Stomach (tissue), 8 donors: ENCODE measurements at regions not wholly inside any gene's neighbourhood (a gene's known extent, or its start where the extent isn't known, plus 50 kb on each side); places are given as distances from the start of the nearest gene placed in this dataset.
A peak's percentile ranks its signal among the peaks of the same experiment; 100 is the strongest.
"Not testable (repeated sequence)": the region's sequence is repeated elsewhere in the genome, so short reads cannot be mapped to it uniquely, and the experiment has no call there.

Experiments used
- DNase-seq, 2 donors: peaks; one replicate each; pipeline versions ENCODE4 v3.0.0 to v3.0.0-alpha.2; 2013 to 2019
- H3K27ac ChIP-seq, 5 donors: fragments of 200-600 bp in 4 of 5; sonication (generic) in 4 of 5; one replicate each; pipeline ENCODE4 v1.5.1; 2013 to 2019; ENCODE audit warnings: mild to moderate bottlenecking in 1 of 5, moderate library complexity in 1 of 5
- H3K27me3 ChIP-seq, 3 donors: fragments of 200-600 bp; sonication (generic); one replicate each; pipeline ENCODE4 v1.5.1; 2017 to 2019; ENCODE audit warnings: mixed run types in 1 of 3
- H3K36me3 ChIP-seq, 4 donors: fragments of 200-600 bp; sonication (generic); 1 replicate in 3 of 4; 2 replicates in 1 of 4; pipeline ENCODE4 v1.5.1; 2016 to 2019
- H3K4me1 ChIP-seq, 4 donors: fragments of 200-600 bp; sonication (generic); one replicate each; pipeline ENCODE4 v1.5.1; 2016 to 2019
- H3K4me3 ChIP-seq, 4 donors: fragments of 200-600 bp; sonication (generic) in 3 of 4; one replicate each; pipeline ENCODE4 v1.5.1; 2016 to 2019; ENCODE audit warnings: mild to moderate bottlenecking in 1 of 4
- H3K9me3 ChIP-seq, 4 donors: fragments of 200-600 bp; sonication (generic); one replicate each; pipeline ENCODE4 v1.5.1; 2016 to 2019
- EP300 ChIP-seq: sonication (generic); formaldehyde crosslinking; IDR thresholded peaks from one replicate; pipeline ENCODE4 v1.6.1; 2017; ENCODE audit warnings: antibody characterized with exemption
- POLR2A ChIP-seq, 4 donors: fragments of 450-650 bp; IDR thresholded peaks; one replicate each; pipeline ENCODE4 v1.6.1; 2016; ENCODE audit warnings: antibody characterized with exemption in 4 of 4, control low read depth in 2 of 4, mild to moderate bottlenecking in 1 of 4, moderate library complexity in 1 of 4
- POLR2AphosphoS5 ChIP-seq, 3 donors: sonication (generic); formaldehyde crosslinking; IDR thresholded peaks; one replicate each; pipeline ENCODE4 v1.6.1; 2016; ENCODE audit warnings: antibody characterized with exemption in 3 of 3
- WGBS, 5 donors: extraction: QIAGEN DNeasy Blood & Tissue Kit in 3 of 5; methylation state at CpG; one replicate each; pipeline versions ENCODE4 v1.1.5 to v1.1.7; 2013 to 2018; 5-methylcytosine and 5-hydroxymethylcytosine counted together
- intact Hi-C: fragments of 100-400 bp; cut with DNase I; formaldehyde crosslinking; loops from one replicate; pipeline ENCODE4 v1.15.1; 2023; ENCODE audit warnings: low total_unique reads
- TF ChIP-seq, protein P1 (sequence below), 7 experiments: fragments of 450-650 bp in 4 of 7; fragments of 200-600 bp in 3 of 7; sonication (generic) in 3 of 7; IDR thresholded peaks; one replicate each; pipeline ENCODE4 v1.5.1; 2016 to 2019; ENCODE audit warnings: antibody characterized with exemption in 7 of 7, control low read depth in 2 of 7, mild to moderate bottlenecking in 1 of 7
- donor health status: healthy with polysubstance abuse.
- donor health status: Bipolar disorder and iron deficiency.
- donor health status: healthy.

- intact Hi-C loops, result no loop called here
- 85 to 97% (median 93%) methylated on average over 1 of the region's 1 CpG for WGBS, 5 donors
- Histone ChIP-seq H3K4me1 (no peaks in the 10 kb centered on the region), H3K4me3 (no peak overlapping the region), H3K27ac (no peak overlapping the region), H3K36me3 (no peaks in the 10 kb centered on the region), H3K9me3 (no peaks in the 10 kb centered on the region), H3K27me3 (no peaks in the 10 kb centered on the region)
- TF ChIP-seq EP300 (no peak), POLR2AphosphoS5 (IDR thresholded peaks at IDR 0.05) (no peak), POLR2A (IDR thresholded peaks at IDR 0.05) (no peak)
- TF ChIP-seq, protein P1, sequence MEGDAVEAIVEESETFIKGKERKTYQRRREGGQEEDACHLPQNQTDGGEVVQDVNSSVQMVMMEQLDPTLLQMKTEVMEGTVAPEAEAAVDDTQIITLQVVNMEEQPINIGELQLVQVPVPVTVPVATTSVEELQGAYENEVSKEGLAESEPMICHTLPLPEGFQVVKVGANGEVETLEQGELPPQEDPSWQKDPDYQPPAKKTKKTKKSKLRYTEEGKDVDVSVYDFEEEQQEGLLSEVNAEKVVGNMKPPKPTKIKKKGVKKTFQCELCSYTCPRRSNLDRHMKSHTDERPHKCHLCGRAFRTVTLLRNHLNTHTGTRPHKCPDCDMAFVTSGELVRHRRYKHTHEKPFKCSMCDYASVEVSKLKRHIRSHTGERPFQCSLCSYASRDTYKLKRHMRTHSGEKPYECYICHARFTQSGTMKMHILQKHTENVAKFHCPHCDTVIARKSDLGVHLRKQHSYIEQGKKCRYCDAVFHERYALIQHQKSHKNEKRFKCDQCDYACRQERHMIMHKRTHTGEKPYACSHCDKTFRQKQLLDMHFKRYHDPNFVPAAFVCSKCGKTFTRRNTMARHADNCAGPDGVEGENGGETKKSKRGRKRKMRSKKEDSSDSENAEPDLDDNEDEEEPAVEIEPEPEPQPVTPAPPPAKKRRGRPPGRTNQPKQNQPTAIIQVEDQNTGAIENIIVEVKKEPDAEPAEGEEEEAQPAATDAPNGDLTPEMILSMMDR (IDR thresholded peaks at IDR 0.05), result no peak
- DNase-seq, result no peak
Measured at GRCh38 chrX:138270931-138271330, 440.6 kb downstream of the FGF13 start.

DNA sequence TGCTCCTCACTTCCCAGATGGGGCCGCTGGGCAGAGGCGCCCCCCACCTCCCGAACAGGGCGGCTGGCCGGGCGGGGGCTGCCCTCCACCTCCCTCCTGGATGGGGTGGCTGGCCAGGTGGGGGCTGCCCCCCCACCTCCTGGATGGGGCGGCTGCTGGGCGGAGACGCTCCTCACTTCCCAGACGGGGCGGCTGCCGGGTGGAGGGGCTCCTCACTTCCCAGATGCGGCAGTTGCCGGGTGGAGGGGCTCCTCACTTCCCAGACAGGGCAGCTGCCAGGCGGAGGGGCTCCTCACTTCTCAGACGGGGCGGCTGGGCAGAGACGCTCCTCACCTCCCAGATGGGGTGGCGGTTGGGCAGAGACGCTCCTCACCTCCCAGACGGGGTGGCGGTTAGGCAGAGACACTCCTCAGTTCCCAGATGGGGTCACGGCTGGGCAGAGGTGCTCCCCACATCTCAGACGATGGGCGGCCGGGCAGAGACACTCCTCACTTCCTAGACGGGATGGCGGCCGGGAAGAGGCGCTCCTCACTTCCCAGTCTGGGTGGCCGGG is 428.8 kb downstream of the FGF13 start:
- H3K4me1 ChIP-seq, H3K27me3 ChIP-seq, intact Hi-C loops, H3K9me3 ChIP-seq, H3K36me3 ChIP-seq, H3K27ac ChIP-seq, DNase-seq, H3K4me3 ChIP-seq: not testable (repeated sequence)
- 88 to 95% (median 93%) methylated on average over 3 to 31 of the region's 31 CpGs; no CpG with 5 or more reads in 1 of the 5 donors for WGBS, 5 donors

DNA sequence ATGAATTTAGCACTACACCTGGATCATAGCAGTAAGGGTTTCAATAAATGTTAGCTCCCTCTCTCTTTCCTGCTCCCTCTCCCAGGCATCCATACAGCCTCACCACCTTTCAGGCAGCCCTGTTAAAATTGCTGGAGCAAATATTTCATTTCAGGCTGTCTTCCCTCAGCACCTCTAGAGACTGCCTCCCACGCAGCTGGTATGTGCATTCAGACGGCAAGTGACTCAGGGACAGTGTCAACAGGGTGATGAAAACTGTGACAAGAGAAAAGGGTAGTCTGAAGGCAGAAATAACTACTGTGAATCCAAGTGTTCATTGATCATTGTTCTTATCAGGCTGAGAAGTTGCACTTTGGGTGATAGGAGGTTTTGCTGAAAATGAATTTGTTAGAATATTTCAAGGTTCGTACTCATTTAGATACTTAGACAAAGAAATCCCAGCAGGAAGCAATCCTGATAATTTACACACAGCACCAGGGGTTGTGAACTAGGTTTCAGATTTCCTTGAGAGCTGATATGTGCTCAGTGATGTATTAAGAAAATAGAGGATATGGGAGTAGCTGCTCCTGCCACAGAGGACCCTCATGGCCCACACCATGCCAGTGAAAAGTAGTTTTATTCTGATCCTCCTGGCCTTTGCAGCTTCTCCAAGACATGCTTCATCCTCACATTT is 424.2 kb downstream of the FGF13 start:
- Histone ChIP-seq H3K27me3 (no peaks in the 10 kb centered on the region), H3K4me3 (no peak overlapping the region), H3K9me3 (peaks cover 0 to 10% (median 0%) of the 10 kb centered on the region in 4 donors), H3K27ac (no peak overlapping the region), H3K36me3 (no peaks in the 10 kb centered on the region), H3K4me1 (no peaks in the 10 kb centered on the region)
- TF ChIP-seq, protein P1 (IDR thresholded peaks at IDR 0.05), result no peak
- TF ChIP-seq EP300 (no peak), POLR2AphosphoS5 (IDR thresholded peaks at IDR 0.05) (no peak), POLR2A (IDR thresholded peaks at IDR 0.05) (no peak)
- intact Hi-C loops, result no loop called here
- no peak for DNase-seq
- 8 to 41% (median 32%) methylated on average over 3 of the region's 3 CpGs for WGBS, 5 donors

DNA sequence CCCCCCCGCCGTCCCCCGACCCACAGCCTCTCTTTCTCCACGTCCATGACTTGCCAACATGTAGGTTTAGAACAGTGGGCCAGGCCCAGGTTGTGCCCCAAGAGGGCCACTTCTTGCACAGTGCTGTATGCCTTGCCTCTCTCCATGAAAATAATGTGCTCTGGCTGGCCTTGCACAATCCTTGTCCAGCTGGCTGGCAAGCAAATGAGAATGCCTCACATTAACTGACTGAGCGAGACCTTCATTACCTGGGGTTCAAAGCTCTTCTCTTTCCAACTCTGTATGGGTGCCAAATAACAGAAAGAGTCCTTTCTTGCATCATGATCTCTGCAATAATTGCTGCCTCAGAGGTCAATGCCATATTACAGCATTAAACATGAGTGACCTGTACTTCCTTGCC is 416.6 kb downstream of the FGF13 start:
- H3K27me3 ChIP-seq, result no peaks in the 10 kb centered on the region
- WGBS, 5 donors, result 61 to 82% (median 66%) methylated on average over 5 of the region's 5 CpGs
- DNase-seq, result no peak
- no peak overlapping the region for H3K4me3 ChIP-seq
- no peaks in the 10 kb centered on the region for H3K4me1 ChIP-seq
- H3K36me3 ChIP-seq, result no peaks in the 10 kb centered on the region
- H3K9me3 ChIP-seq, result no peaks in the 10 kb centered on the region
- H3K27ac ChIP-seq, result no peak overlapping the region
- no peak for TF ChIP-seq POLR2A (IDR thresholded peaks at IDR 0.05)
- TF ChIP-seq EP300, result no peak
- TF ChIP-seq, protein P1 (IDR thresholded peaks at IDR 0.05), result no peak
- TF ChIP-seq POLR2AphosphoS5 (IDR thresholded peaks at IDR 0.05), result no peak
- intact Hi-C loops, result no loop called here

DNA sequence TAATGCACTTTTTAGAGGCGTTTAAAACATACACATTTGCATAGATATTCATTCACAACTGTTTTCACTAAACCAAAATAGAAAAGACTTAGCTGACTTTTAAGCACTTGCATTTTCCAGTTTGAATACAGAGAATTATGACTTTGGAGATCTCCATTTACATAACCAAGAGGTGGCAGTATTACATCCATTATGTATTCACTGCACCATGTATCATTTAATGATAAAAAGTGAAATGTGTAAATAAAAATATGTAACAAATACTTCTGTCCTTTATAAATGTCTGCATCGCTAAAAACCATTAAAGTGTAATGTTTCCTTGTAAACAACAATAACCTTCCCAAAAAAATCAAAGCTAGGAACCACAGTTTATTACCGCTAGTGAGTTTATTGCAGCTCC is 413.2 kb downstream of the FGF13 start:
- Histone ChIP-seq H3K9me3 (no peaks in the 10 kb centered on the region), H3K27ac (no peak overlapping the region), H3K36me3 (no peaks in the 10 kb centered on the region), H3K4me1 (no peaks in the 10 kb centered on the region), H3K27me3 (no peaks in the 10 kb centered on the region), H3K4me3 (no peak overlapping the region)
- 30 to 68% (median 56%) methylated on average over 3 of the region's 3 CpGs for WGBS, 5 donors
- intact Hi-C loops, result no loop called here
- peak in 1 of 2 donors; percentile 4 for DNase-seq
- TF ChIP-seq POLR2AphosphoS5 (IDR thresholded peaks at IDR 0.05) (no peak), EP300 (no peak), POLR2A (IDR thresholded peaks at IDR 0.05) (no peak)
- TF ChIP-seq, protein P1 (IDR thresholded peaks at IDR 0.05), result no peak
